Small intestine (tissue), 7 donors: ENCODE measurements at regions not wholly inside any gene's neighbourhood (a gene's known extent, or its start where the extent isn't known, plus 50 kb on each side); places are given as distances from the start of the nearest gene placed in this dataset.
"Not testable (repeated sequence)": the region's sequence is repeated elsewhere in the genome, so short reads cannot be mapped to it uniquely, and the experiment has no call there.

Experiments used
- DNase-seq, 2 donors: peaks; one replicate each; pipeline versions ENCODE4 v3.0.0 to v3.0.0-alpha.2; 2013
- FAIRE-seq: peaks from 2 replicates; lab custom pipeline; 2012; peaks lifted over from hg19 to GRCh38; lab: Jason Lieb, UNC
- H3K27ac ChIP-seq, 3 donors: one replicate each; pipeline ENCODE4 v1.5.1; 2013; ENCODE audit warnings: low read length in 2 of 3, mild to moderate bottlenecking in 2 of 3, control low read depth in 1 of 3, inconsistent platforms in 1 of 3, low read depth in 1 of 3, moderate library complexity in 1 of 3
- H3K27me3 ChIP-seq, 3 donors: one replicate each; pipeline ENCODE4 v1.6.1; 2013; ENCODE audit warnings: low read length in 3 of 3, inconsistent platforms in 1 of 3; ENCODE audit not compliant: control insufficient read depth in 3 of 3, insufficient read depth in 3 of 3
- H3K36me3 ChIP-seq, 3 donors: one replicate each; pipeline ENCODE4 v1.6.1; 2013; ENCODE audit warnings: low read length in 3 of 3, inconsistent platforms in 1 of 3, low read depth in 1 of 3, mild to moderate bottlenecking in 1 of 3, moderate library complexity in 1 of 3; ENCODE audit not compliant: control insufficient read depth in 3 of 3, insufficient read depth in 2 of 3
- H3K4me1 ChIP-seq, 3 donors: one replicate each; pipeline ENCODE4 v1.6.1; 2013; ENCODE audit warnings: low read length in 2 of 3, inconsistent platforms in 1 of 3, low read depth in 1 of 3, mild to moderate bottlenecking in 1 of 3, moderate library complexity in 1 of 3; ENCODE audit not compliant: control insufficient read depth in 3 of 3, insufficient read depth in 2 of 3
- H3K4me3 ChIP-seq, 3 donors: one replicate each; pipeline ENCODE4 v1.5.1; 2013; ENCODE audit warnings: low read length in 3 of 3, control low read depth in 1 of 3, inconsistent platforms in 1 of 3, low read depth in 1 of 3, mild to moderate bottlenecking in 1 of 3, moderate library complexity in 1 of 3
- H3K9me3 ChIP-seq, 2 donors: one replicate each; pipeline ENCODE4 v1.6.1; 2013; ENCODE audit warnings: low read depth in 1 of 2, low read length in 1 of 2; ENCODE audit not compliant: control insufficient read depth in 2 of 2, insufficient read depth in 1 of 2
- WGBS, 3 donors: extraction: QIAGEN DNeasy Blood & Tissue Kit; methylation state at CpG; one replicate each; pipeline ENCODE4 v1.1.7; 2013; 5-methylcytosine and 5-hydroxymethylcytosine counted together
- donor health status: healthy with polysubstance abuse.
- donor health status: control.
- donor health status: control.
- donor health status: Bipolar disorder and iron deficiency.
- donor health status: healthy.

DNA sequence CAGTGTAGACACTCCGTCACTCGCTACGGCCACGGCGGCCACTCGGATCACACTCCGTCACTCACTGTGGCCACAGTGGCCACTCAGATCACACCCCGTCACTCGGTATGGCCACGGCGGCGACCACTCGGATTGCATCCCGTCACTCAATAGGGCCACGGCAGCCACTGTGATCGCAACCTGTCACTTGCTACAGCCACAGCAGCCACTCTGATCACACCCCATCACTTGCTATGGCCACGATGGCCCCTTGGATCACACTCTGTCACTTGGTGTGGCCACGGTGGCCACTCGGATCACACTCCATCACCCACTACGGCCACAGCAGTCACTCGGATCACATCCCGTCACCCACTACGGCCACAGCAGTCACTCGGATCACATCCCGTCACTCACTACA lies 175.3 kb downstream of the LAT start:
- not testable (repeated sequence) for H3K9me3 ChIP-seq, H3K27ac ChIP-seq, H3K4me3 ChIP-seq, H3K36me3 ChIP-seq, H3K27me3 ChIP-seq, DNase-seq, FAIRE-seq, H3K4me1 ChIP-seq
- WGBS, 3 donors, result 95 to 97% (median 97%) methylated on average over 25 of the region's 25 CpGs

DNA sequence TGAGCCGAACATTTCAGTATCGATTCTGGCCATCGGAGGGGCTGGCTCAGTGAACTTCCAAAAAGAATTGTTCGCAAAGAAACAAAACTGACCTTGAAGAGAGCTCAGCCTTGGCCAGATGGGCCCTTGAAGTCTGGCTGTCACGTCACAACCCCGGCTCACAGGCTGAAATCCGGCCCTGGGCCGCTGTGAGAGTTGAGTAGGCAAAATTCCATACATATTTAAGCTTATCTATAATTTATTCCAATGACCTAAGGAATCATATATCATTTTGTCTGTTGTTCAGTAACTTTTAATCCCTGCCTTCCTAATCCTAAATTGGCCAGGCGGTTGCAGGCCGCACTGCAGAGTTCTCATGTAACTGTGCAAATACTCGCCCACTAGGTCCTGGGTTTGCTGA lies 174.8 kb downstream of the LAT start:
- not testable (repeated sequence) for H3K9me3 ChIP-seq, H3K4me3 ChIP-seq, FAIRE-seq, H3K36me3 ChIP-seq, H3K27me3 ChIP-seq, H3K4me1 ChIP-seq, H3K27ac ChIP-seq, DNase-seq
- 78 to 94% (median 90%) methylated on average over 11 of the region's 11 CpGs for WGBS, 3 donors

DNA sequence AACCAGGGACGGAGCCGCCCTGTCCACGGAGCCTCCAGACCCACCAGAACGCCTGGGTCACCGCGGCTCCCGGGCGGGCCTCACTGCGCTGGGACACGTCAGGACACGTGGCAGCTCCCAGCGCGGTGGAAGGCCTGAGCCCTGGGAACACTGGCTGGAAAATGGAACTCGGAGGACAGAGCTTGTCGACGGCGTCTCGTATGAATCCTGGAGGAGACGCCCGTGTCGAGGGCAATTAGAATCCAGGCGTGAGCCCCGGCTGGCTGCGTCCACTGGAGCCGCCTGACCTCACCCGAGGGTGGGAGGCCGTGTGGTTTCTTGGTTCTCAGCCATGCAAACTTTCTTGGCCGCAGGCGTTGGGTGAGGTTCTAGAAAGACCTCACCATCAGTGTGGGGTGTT lies 173.9 kb downstream of the LAT start:
- DNase-seq, result no peak
- no peaks in the 10 kb centered on the region for H3K27me3 ChIP-seq
- H3K27ac ChIP-seq, result no peak overlapping the region
- no peak overlapping the region for H3K4me3 ChIP-seq
- FAIRE-seq, result no peak
- WGBS, 3 donors, result 91 to 94% (median 93%) methylated on average over 29 of the region's 29 CpGs
- H3K4me1 ChIP-seq, result no peaks in the 10 kb centered on the region
- no peaks in the 10 kb centered on the region for H3K9me3 ChIP-seq
- no peaks in the 10 kb centered on the region for H3K36me3 ChIP-seq

DNA sequence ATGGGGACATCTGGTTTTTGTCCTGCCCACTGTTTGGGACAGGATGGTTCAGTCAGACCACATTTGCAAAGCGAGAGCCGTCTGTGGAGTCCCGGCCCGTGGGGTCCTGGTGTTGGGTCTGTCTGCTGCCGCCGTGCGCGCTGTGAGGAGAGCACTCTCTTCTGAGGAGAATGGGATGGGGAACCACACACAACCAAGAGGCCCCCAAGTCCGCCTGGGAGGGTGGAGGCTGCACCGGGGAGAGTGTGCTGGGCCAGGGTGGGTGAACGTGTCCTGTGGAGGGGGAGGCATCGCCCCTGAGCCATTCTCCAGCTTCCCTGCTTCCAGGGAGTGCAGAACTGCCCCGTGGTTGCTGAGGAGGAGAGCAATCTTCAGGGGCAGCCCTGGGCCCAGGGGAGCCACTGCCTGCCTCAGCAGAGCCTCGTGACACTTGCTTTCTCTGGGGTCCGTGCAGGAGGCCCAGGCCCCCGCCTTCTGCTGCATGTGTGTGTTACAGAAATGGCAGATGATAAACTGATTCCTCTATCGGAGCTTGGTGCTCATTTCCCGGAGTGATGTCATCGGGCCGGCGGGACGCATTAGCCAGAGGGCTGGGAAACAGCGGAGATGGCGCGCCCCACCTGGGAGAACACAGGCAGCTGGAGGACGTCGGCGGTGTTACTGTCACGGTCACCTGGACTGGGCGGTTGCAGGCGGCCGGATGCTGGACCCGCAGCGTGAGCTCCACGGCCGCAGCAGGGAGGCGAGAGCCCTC lies 173.4 kb downstream of the LAT start:
- not testable (repeated sequence) for DNase-seq
- peak overlapping the region in 1 of 3 donors; percentile 95 for H3K27ac ChIP-seq

DNA sequence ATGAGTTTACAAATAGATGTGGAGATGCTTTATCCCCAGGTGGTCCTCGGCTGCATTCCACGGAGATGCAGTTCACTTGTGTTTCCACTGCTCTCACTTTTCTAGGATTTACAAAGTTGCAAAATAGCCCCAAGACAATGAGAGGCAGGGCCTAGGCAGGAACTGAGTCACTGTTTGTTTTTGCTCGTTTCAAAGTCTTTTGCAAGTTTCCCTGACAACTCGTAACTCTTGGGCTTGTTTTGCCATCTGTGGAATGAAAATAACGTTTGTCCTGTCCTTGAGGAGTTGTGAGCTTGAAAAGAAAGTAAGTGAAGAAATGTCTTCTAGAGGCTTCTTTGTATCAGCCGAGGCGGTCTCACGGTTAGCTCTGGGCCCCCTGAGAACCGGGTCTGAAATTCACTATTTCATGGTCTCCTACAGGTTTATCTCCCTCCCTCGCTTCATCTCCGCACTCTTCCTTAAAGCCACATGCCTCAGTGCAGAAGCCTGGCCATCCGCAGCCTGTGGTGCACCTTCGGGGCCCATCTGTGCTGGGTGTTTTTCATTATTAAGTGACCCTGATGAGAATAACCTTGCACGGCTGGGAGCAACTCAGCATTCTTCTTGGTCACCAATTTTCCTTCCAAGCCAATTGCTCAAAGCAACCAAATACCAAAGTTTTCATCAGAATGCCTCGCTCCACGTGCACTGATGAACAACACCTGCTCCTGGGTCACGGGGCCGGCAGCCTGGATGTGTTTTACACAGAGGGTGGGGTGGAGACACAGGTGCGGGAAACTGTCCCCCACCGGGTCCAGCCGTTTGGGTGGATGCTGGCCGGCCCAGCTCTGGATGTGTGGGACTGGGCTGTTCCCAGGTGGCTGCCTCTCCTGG lies 172.4 kb downstream of the LAT start:
- not testable (repeated sequence) for H3K4me3 ChIP-seq, H3K9me3 ChIP-seq, FAIRE-seq, H3K27me3 ChIP-seq, H3K4me1 ChIP-seq, H3K36me3 ChIP-seq
- 62 to 74% (median 70%) methylated on average over 22 of the region's 22 CpGs for WGBS, 3 donors
- H3K27ac ChIP-seq, result peak overlapping the region in 1 of 3 donors; percentile 95
- peak in 1 of 2 donors; percentile 35 for DNase-seq

More for the DNA sequence above, 173.4 kb downstream of the LAT start:
- not testable (repeated sequence) for H3K4me3 ChIP-seq, FAIRE-seq, H3K9me3 ChIP-seq, H3K27me3 ChIP-seq, H3K36me3 ChIP-seq, H3K4me1 ChIP-seq
- 90 to 95% (median 94%) methylated on average over 37 of the region's 37 CpGs for WGBS, 3 donors

DNA sequence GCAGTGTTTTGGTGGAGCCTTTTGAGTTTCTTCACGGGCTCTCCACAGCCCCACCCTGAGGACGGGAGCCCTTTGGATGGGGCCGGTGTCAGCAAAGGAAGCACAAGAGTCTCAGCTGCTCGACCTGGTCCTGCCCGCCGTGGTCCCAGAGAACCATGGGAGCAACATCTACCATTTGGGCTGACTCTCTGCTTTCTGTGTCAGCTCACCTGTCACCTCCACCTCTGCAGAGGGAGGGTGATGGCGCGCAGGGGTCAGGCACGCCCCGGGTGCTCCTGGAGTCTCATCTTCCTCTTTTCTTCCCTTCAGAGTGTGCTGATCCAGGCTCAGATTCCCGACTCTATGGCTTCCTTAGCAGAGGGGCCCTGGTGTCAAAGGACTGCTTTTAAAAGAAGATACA lies 171.7 kb downstream of the LAT start:
- WGBS, 3 donors, result 76 to 82% (median 77%) methylated on average over 11 of the region's 11 CpGs
- Histone ChIP-seq H3K9me3 (no peaks in the 10 kb centered on the region), H3K4me1 (no peaks in the 10 kb centered on the region), H3K27ac (peak overlapping the region in 1 of 3 donors; percentile 46), H3K4me3 (no peak overlapping the region), H3K27me3 (no peaks in the 10 kb centered on the region), H3K36me3 (no peaks in the 10 kb centered on the region)
- FAIRE-seq (no peak), DNase-seq (no peak)

DNA sequence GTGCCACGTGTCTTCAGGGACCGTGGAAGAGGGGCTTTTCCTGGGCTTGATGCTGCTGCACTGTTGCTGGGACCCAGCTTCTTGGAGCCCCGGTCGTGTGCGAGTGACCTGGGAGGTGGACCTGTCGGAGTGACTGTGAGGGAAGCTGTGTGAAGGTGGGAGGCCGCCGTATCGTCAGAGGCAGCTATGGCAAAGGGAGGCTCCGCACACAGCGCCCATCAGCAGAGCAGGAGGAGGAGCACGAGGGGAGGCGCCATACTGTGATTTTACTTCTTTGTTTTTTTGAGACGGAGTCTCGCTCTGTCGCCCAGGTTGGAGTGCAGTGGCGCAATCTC lies 171.0 kb downstream of the LAT start:
- not testable (repeated sequence) for H3K27me3 ChIP-seq, H3K9me3 ChIP-seq, H3K36me3 ChIP-seq, DNase-seq, FAIRE-seq, H3K4me1 ChIP-seq, H3K4me3 ChIP-seq
- 93 to 97% (median 95%) methylated on average over 16 to 17 of the region's 17 CpGs for WGBS, 3 donors
- H3K27ac ChIP-seq, result peak overlapping the region in 1 of 3 donors; percentile 57

DNA sequence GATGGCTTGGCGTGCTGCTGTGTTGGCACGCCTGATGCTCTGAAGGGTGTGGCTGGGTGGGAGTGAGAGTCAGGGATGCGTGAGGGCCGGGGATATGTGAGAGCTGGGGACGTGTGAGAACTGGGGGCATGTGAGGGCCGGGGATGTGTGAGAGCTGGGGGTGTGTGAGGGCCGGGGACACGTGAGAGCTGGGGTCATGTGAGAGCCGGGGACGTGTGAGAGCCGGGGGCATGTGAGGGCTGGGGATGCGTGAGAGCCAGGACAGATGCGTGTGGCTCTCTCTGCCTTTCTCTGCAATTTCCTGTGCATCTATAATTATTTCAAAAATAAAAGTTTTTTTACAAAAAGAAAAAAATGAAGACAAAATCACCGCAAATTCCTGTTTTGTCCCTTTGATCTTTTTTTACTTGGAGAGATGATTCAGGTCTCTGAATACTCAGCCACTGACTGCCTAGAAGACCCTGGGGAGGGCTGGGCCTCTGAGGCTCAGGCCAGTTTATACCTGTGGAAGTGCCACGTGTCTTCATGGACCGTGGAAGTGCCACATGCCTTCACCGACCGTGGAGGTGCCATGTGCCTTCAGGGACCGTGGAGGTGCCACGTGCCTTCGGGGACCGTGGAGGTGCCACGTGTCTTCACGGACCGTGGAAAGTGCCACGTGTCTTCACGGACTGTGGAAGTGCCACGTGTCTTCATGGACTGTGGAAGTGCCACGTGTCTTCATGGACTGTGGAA lies 170.4 kb downstream of the LAT start:
- not testable (repeated sequence) for H3K9me3 ChIP-seq, H3K4me1 ChIP-seq, DNase-seq, H3K36me3 ChIP-seq, FAIRE-seq, H3K27me3 ChIP-seq, H3K4me3 ChIP-seq
- WGBS, 3 donors, result 81 to 88% (median 86%) methylated on average over 29 of the region's 29 CpGs
- peak overlapping the region in 1 of 3 donors; percentile 57 for H3K27ac ChIP-seq
